Liver (tissue), 8 donors: ENCODE measurements at regions not wholly inside any gene's neighbourhood (a gene's known extent, or its start where the extent isn't known, plus 50 kb on each side); places are given as distances from the start of the nearest gene placed in this dataset.

Experiments used
- DNase-seq: peaks from one replicate; pipeline ENCODE4 v3.0.0-alpha.2; 2017; ENCODE audit warnings: low spot score
- H3K27ac ChIP-seq, 2 donors: one replicate each; pipeline ENCODE4 v1.7.0; 2013; ENCODE audit warnings: inconsistent platforms in 2 of 2, low read length in 2 of 2, control low read depth in 1 of 2, low read depth in 1 of 2, mild to moderate bottlenecking in 1 of 2
- H3K27me3 ChIP-seq, 4 donors: one replicate each; pipeline versions ENCODE4 v1.6.1 to v1.7.0; 2013; ENCODE audit warnings: low read length in 3 of 4, inconsistent platforms in 1 of 4, mild to moderate bottlenecking in 1 of 4, moderate library complexity in 1 of 4; ENCODE audit not compliant: control insufficient read depth in 4 of 4, insufficient read depth in 4 of 4
- H3K36me3 ChIP-seq, 4 donors: one replicate each; pipeline versions ENCODE4 v1.6.1 to v1.7.0; 2013; ENCODE audit warnings: low read length in 3 of 4, mild to moderate bottlenecking in 3 of 4, low read depth in 1 of 4, moderate library complexity in 1 of 4; ENCODE audit not compliant: control insufficient read depth in 4 of 4, insufficient read depth in 3 of 4
- H3K4me1 ChIP-seq, 4 donors: one replicate each; pipeline versions ENCODE4 v1.6.1 to v1.7.0; 2013; ENCODE audit warnings: low read length in 3 of 4, mild to moderate bottlenecking in 3 of 4, moderate library complexity in 1 of 4; ENCODE audit not compliant: control insufficient read depth in 4 of 4, insufficient read depth in 4 of 4
- H3K4me3 ChIP-seq, 3 donors: one replicate each; pipeline versions ENCODE4 v1.6.1 to v1.7.0; 2013; ENCODE audit warnings: low read length in 3 of 3, control low read depth in 1 of 3, low read depth in 1 of 3, mild to moderate bottlenecking in 1 of 3
- H3K9ac ChIP-seq, 2 donors: one replicate each; pipeline ENCODE4 v1.7.0; 2013; ENCODE audit warnings: low read length in 2 of 2, mild to moderate bottlenecking in 2 of 2, moderate library complexity in 2 of 2, control low read depth in 1 of 2, low read depth in 1 of 2
- H3K9me3 ChIP-seq, 4 donors: one replicate each; pipeline versions ENCODE4 v1.6.1 to v1.7.0; 2013; ENCODE audit warnings: low read length in 3 of 4; ENCODE audit not compliant: control insufficient read depth in 4 of 4
- EGR1 ChIP-seq, 2 donors: IDR thresholded peaks; 2 replicates each; pipeline ENCODE4 v1.6.1; 2016 to 2018; ENCODE audit warnings: antibody characterized with exemption in 2 of 2, low read depth in 2 of 2
- GABPA ChIP-seq, 2 donors: IDR thresholded peaks in 1 of 2; conservative IDR thresholded peaks in 1 of 2; 2 replicates each; pipeline ENCODE4 v1.6.1; 2016; ENCODE audit warnings: antibody characterized with exemption in 2 of 2, mild to moderate bottlenecking in 1 of 2, moderate library complexity in 1 of 2
- HNF4A ChIP-seq, 2 donors: conservative IDR thresholded peaks; 2 replicates each; pipeline ENCODE4 v1.6.1; 2016; ENCODE audit warnings: antibody characterized with exemption in 2 of 2, mild to moderate bottlenecking in 2 of 2
- HNF4G ChIP-seq: IDR thresholded peaks from 2 replicates; pipeline ENCODE4 v1.6.1; 2016; ENCODE audit warnings: antibody characterized with exemption
- JUND ChIP-seq, 2 donors: IDR thresholded peaks; 2 replicates each; pipeline ENCODE4 v1.6.1; 2016; ENCODE audit warnings: antibody characterized with exemption in 2 of 2
- NR2F2 ChIP-seq: IDR thresholded peaks from 2 replicates; pipeline ENCODE4 v1.6.1; 2016; ENCODE audit warnings: antibody characterized with exemption
- RAD21 ChIP-seq, 2 donors: IDR thresholded peaks; 2 replicates each; pipeline ENCODE4 v1.6.1; 2016; ENCODE audit warnings: antibody characterized with exemption in 2 of 2, mild to moderate bottlenecking in 2 of 2
- RXRA ChIP-seq, 2 donors: IDR thresholded peaks; 2 replicates each; pipeline ENCODE4 v1.6.1; 2017 to 2018; ENCODE audit warnings: antibody characterized with exemption in 2 of 2, mild to moderate bottlenecking in 1 of 2
- SP1 ChIP-seq: IDR thresholded peaks from 2 replicates; pipeline ENCODE4 v1.6.1; 2018; ENCODE audit warnings: antibody characterized with exemption, mild to moderate bottlenecking
- TAF1 ChIP-seq: conservative IDR thresholded peaks from 2 replicates; pipeline ENCODE4 v1.6.1; 2016; ENCODE audit warnings: antibody characterized with exemption, mild to moderate bottlenecking
- YY1 ChIP-seq: IDR thresholded peaks from 2 replicates; pipeline ENCODE4 v1.6.1; 2016; ENCODE audit warnings: antibody characterized with exemption, mild to moderate bottlenecking
- WGBS: extraction: QIAGEN DNeasy Blood & Tissue Kit; methylation state at CpG from one replicate; pipeline ENCODE4 v1.1.7; 2013; 5-methylcytosine and 5-hydroxymethylcytosine counted together
- TF ChIP-seq, protein P1 (sequence below): fragments of 150-350 bp; IDR thresholded peaks from 2 replicates; pipeline ENCODE4 v1.5.1; 2017; ENCODE audit warnings: improper control_type of control experiment, low read depth, low read length; ENCODE audit not compliant: missing input control
- TF ChIP-seq, protein P2 (sequence below): IDR thresholded peaks from 2 replicates; pipeline ENCODE4 v1.6.1; 2016; ENCODE audit warnings: antibody characterized with exemption
- TF ChIP-seq, protein P3 (sequence below): IDR thresholded peaks from 2 replicates; pipeline ENCODE4 v1.6.1; 2016; ENCODE audit warnings: antibody characterized with exemption
- TF ChIP-seq, protein P4 (sequence below): IDR thresholded peaks from 2 replicates; pipeline ENCODE4 v1.6.1; 2016; ENCODE audit warnings: antibody characterized with exemption, mild to moderate bottlenecking
- TF ChIP-seq, protein P5 (sequence below): IDR thresholded peaks from 2 replicates; pipeline ENCODE4 v1.6.1; 2016; ENCODE audit warnings: antibody characterized with exemption
- donor health status: healthy.
- donor health status: healthy.
- donor health status: healthy.
- donor health status: healthy.
- donor health status: healthy.

DNA sequence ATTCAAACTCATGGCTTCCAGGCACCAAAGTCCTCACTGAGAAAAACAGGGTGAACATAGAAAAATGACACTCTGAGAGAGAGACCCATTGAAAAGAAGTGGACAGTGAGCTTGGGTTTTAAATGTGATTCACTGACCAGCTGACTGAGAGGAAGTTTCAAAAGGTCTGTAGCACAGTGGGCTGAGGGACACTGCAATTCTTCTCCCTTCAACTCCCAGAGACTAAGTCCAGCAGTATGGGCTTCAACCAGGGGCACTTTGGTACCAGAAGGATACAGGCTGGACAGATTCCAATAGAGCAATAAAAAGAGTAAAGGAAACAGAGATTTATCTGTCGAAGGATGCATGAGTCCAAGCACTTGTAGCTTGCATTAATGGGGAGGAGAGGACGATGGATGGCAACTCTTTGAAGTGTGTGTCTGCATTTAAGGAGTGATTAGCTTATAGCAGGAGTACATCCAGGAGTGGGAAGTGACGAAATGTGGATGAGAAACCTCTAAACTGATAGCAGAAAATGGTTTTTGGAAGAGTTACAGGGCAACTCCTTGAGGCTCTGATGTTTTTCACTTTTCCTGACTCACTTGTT is 117.0 kb upstream of the ANKRD55 start:
- TF ChIP-seq EGR1 (IDR thresholded peaks at IDR 0.05; ENCODE audit: low read depth in 2 of 2): no peak
- TF ChIP-seq SP1: no peak
- TF ChIP-seq HNF4A (conservative IDR thresholded peaks at IDR 0.05): no peak
- TF ChIP-seq, protein P1, sequence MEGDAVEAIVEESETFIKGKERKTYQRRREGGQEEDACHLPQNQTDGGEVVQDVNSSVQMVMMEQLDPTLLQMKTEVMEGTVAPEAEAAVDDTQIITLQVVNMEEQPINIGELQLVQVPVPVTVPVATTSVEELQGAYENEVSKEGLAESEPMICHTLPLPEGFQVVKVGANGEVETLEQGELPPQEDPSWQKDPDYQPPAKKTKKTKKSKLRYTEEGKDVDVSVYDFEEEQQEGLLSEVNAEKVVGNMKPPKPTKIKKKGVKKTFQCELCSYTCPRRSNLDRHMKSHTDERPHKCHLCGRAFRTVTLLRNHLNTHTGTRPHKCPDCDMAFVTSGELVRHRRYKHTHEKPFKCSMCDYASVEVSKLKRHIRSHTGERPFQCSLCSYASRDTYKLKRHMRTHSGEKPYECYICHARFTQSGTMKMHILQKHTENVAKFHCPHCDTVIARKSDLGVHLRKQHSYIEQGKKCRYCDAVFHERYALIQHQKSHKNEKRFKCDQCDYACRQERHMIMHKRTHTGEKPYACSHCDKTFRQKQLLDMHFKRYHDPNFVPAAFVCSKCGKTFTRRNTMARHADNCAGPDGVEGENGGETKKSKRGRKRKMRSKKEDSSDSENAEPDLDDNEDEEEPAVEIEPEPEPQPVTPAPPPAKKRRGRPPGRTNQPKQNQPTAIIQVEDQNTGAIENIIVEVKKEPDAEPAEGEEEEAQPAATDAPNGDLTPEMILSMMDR: no peak
- TF ChIP-seq, protein P2, sequence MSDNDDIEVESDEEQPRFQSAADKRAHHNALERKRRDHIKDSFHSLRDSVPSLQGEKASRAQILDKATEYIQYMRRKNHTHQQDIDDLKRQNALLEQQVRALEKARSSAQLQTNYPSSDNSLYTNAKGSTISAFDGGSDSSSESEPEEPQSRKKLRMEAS: no peak
- TF ChIP-seq, protein P3, sequence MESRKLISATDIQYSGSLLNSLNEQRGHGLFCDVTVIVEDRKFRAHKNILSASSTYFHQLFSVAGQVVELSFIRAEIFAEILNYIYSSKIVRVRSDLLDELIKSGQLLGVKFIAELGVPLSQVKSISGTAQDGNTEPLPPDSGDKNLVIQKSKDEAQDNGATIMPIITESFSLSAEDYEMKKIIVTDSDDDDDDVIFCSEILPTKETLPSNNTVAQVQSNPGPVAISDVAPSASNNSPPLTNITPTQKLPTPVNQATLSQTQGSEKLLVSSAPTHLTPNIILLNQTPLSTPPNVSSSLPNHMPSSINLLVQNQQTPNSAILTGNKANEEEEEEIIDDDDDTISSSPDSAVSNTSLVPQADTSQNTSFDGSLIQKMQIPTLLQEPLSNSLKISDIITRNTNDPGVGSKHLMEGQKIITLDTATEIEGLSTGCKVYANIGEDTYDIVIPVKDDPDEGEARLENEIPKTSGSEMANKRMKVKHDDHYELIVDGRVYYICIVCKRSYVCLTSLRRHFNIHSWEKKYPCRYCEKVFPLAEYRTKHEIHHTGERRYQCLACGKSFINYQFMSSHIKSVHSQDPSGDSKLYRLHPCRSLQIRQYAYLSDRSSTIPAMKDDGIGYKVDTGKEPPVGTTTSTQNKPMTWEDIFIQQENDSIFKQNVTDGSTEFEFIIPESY: no peak
- TF ChIP-seq, protein P4, sequence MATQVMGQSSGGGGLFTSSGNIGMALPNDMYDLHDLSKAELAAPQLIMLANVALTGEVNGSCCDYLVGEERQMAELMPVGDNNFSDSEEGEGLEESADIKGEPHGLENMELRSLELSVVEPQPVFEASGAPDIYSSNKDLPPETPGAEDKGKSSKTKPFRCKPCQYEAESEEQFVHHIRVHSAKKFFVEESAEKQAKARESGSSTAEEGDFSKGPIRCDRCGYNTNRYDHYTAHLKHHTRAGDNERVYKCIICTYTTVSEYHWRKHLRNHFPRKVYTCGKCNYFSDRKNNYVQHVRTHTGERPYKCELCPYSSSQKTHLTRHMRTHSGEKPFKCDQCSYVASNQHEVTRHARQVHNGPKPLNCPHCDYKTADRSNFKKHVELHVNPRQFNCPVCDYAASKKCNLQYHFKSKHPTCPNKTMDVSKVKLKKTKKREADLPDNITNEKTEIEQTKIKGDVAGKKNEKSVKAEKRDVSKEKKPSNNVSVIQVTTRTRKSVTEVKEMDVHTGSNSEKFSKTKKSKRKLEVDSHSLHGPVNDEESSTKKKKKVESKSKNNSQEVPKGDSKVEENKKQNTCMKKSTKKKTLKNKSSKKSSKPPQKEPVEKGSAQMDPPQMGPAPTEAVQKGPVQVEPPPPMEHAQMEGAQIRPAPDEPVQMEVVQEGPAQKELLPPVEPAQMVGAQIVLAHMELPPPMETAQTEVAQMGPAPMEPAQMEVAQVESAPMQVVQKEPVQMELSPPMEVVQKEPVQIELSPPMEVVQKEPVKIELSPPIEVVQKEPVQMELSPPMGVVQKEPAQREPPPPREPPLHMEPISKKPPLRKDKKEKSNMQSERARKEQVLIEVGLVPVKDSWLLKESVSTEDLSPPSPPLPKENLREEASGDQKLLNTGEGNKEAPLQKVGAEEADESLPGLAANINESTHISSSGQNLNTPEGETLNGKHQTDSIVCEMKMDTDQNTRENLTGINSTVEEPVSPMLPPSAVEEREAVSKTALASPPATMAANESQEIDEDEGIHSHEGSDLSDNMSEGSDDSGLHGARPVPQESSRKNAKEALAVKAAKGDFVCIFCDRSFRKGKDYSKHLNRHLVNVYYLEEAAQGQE: no peak
- TF ChIP-seq, protein P5, sequence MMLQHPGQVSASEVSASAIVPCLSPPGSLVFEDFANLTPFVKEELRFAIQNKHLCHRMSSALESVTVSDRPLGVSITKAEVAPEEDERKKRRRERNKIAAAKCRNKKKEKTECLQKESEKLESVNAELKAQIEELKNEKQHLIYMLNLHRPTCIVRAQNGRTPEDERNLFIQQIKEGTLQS: no peak
- no peak for TF ChIP-seq HNF4G
- no peak for TF ChIP-seq RAD21 (IDR thresholded peaks at IDR 0.05)
- no peak for TF ChIP-seq RXRA (IDR thresholded peaks at IDR 0.05)
- Histone ChIP-seq H3K36me3 (no peaks in the 10 kb centered on the region), H3K9me3 (no peaks in the 10 kb centered on the region), H3K27me3 (no peaks in the 10 kb centered on the region), H3K4me1 (no peaks in the 10 kb centered on the region), H3K4me3 (no peak overlapping the region), H3K9ac (no peak overlapping the region), H3K27ac (no peak overlapping the region)
- 71% methylated on average over 3 of the region's 3 CpGs for WGBS
- DNase-seq: no peak

DNA sequence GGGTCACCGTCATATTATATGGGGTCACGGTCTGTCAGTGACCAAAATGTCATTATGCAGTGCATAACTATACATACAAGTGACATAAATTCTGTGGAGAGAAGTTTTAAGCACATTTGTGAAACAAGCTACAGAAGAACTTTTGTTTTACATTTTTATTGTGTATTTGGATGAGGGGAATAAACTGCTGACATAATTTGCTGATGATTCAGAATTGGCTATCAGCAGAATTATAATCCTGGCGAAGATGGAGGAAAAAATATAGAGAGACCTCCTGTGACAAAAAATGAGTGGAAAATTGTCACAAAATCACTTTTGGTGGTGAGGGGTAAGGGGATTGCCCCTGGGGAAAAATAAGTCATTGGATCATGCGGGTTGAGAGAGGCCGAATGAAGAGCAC is 116.3 kb upstream of the ANKRD55 start:
- DNase-seq: no peak
- no peak overlapping the region for H3K27ac ChIP-seq
- no peak overlapping the region for H3K9ac ChIP-seq
- H3K27me3 ChIP-seq: no peaks in the 10 kb centered on the region
- 95% methylated on average over 5 of the region's 5 CpGs for WGBS
- no peaks in the 10 kb centered on the region for H3K9me3 ChIP-seq
- no peak overlapping the region for H3K4me3 ChIP-seq
- no peaks in the 10 kb centered on the region for H3K4me1 ChIP-seq
- H3K36me3 ChIP-seq: no peaks in the 10 kb centered on the region
- TF ChIP-seq, protein P5: no peak
- TF ChIP-seq, protein P1: no peak
- no peak for TF ChIP-seq RAD21 (IDR thresholded peaks at IDR 0.05)
- no peak for TF ChIP-seq JUND (IDR thresholded peaks at IDR 0.05)
- TF ChIP-seq TAF1: no peak
- TF ChIP-seq HNF4A (conservative IDR thresholded peaks at IDR 0.05): no peak
- no peak for TF ChIP-seq GABPA (IDR thresholded peaks at IDR 0.05 in 1 of 2, conservative IDR thresholded peaks at IDR 0.05 in 1 of 2)
- TF ChIP-seq, protein P2: no peak
- no peak for TF ChIP-seq EGR1 (IDR thresholded peaks at IDR 0.05; ENCODE audit: low read depth in 2 of 2)
- no peak for TF ChIP-seq RXRA (IDR thresholded peaks at IDR 0.05)
- TF ChIP-seq SP1: no peak
- TF ChIP-seq NR2F2: no peak
- no peak for TF ChIP-seq YY1
